ENCODE measurements at regions not wholly inside any gene's neighbourhood (a gene's known extent, or its start where the extent isn't known, plus 50 kb on each side); places are given as distances from the start of the nearest gene placed in this dataset.

DNA sequence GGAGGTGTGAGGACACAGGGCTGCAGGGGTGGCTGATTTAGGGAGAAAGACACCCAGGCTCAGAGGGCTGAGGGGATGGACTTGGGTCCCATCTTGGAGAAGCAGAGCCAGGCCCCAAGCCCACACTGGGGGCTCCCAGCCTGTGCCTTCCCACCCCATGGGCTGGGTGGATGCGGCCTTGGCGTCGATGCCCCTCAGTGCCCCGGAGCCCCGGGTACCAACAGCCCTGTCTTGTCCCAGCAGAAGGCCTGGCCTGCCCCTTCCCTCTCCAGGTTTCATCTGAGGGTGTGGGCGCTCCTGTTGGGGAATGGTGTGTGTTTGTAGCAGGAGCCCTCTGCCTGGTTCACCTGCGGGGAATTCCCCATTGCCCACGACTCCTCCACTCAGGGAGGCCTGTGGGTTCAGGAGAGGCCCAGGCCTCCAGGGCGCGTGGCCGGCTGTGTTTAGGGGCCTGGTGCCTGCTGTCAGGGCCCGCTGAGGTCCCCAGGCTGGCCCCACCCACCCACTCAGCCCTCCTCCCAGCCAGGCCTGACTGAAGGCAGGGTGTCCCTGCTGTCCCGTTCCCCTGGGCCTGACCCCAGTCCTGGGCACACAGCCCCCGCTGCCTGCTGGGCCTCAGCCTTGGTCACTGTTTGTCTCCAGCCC lies 51.1 kb upstream of the BEGAIN start:
- DNase-seq, result no peak

GRCh38 chr14:100639280-100639679 lies 52.1 kb upstream of the BEGAIN start:
- DNase-seq, result no peak

- DNase-seq, result peak; percentile 51
These were observed 53.5 kb upstream of the BEGAIN start for GRCh38 chr14:100640471-100641273.

DNA sequence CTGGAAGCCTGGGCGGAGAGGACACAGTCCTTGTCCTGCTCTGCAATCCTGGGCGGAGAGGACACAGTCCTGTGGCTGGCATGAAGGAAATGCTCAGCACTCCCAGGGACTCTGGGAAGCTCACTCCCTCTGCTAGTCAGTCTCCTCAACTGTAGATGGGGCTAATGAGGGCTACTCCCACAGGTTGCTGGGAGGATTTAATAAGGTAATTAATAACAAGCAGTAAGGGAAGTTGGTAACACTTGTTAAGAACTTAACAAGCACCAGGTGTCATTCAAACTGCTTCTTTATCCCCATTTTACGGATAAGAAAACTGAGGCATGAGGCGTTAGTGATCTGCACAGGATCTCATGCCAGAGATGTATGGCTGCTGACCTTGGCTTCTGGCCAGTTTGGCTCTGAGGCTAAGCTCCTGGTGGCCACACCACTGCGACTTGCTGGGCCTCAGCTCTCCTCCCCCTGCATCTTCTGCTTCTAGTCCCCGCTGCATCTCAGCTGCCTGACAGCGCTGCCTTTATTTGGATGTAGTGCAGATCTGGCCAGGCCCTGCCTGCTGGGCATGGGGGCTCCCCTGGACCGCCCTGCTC lies 54.1 kb upstream of the BEGAIN start:
- DNase-seq, result no peak

- no peak for DNase-seq
These were observed 56.2 kb upstream of the BEGAIN start for GRCh38 chr14:100643426-100643825.

DNA sequence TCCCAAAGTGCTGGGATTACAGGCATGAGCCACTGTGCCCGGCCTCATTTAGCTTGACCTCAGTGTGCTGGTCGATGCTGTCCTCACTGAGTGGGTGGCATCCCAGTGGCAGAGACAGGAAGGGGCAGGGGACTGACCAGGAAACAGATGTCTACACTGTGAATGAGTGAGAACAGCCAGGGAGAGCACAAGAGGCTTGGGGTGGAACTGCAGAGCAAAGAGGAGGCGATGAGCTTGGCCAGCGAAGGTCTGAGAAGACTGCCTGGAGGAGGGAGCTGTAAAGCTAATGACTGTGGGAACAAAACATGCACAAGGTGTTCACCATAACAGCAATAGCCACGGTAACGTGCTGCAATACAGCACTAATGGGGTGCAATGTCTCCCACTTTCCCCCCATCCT lies 57.2 kb upstream of the BEGAIN start:
- DNase-seq, result no peak

DNA sequence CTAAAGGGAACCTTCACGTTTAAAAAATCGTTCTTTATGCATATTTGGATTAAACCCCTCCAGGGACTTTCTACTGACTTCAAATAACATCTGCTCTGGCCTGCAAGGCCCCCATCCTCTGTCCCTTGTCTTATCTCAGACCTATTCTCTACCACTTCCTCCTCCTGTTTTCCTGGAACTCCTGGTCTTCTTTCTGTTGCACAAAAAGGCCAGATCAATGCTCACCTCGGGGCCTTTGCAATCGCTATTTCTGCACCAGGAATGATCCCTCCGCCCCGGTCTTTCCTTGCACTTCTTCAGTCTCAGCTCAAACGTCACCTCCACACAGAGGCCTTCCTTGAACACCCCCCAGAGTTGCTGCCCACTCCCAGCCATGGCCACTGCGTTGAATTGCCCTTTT lies 57.6 kb upstream of the BEGAIN start:
- DNase-seq, result no peak

GRCh38 chr14:100645196-100645981 lies 58.2 kb upstream of the BEGAIN start:
- peak; percentile 84 for DNase-seq

GRCh38 chr14:100645982-100646314 lies 58.7 kb upstream of the BEGAIN start:
- DNase-seq, result no peak

DNA sequence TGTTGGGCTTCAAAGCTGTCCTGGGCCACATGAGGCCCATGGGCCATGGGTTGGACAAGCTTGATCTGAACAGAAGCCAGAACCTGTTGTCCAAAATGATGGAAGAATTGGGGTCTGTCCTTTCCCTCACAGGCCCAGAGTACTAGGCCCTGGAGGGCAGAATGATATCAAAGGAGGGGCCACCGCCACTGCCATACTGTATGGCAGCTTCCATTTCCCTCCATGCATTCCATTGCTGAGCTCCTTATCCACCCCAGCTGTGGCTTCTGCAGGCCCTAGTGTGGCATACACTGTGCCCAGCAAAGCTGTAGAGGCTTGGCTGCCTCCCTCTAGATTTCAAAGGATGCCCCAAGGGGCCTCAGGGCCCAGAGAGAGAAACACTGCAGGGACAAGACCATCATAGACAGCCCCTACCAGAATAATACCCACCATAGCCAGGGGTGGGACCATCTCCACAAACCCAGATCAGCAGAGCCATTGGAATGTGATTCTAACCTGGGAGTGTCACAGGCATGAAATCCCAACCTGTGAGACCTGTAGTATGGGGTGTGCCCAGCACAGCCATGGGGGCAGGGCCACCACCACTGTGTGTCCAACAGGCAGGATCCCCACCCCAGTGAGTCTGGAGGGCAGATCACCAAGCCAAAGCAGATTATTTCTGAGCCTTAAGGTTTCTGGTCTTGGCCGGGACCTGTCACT lies 61.4 kb upstream of the BEGAIN start:
- no peak for DNase-seq

GRCh38 chr14:100649173-100649519 lies 61.9 kb upstream of the BEGAIN start:
- DNase-seq, result no peak

DNA sequence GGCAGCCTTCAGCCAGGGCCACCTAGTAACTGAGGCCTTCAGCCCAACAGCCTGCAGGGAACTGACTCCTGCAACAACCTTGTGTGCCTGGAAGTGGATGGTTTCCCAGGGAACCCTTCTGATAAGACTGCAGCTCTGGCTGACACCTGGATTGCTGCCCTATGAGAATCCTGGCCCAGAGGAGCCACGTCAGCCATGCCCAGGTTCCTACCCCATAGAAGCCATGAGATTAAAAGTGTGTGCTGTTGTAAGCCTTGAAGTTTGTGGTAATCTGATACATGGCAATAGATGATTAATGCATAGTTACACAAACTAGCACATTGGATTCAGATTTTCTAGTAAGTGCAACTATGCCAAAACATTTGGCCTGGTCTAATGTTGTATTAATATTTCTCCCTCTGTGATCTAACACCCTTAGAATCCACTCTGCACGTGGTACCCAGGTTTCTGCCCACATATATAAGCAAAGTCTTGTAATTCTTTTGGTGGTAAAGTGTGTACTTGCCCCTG lies 64.8 kb upstream of the BEGAIN start:
- DNase-seq, result no peak

GRCh38 chr14:100652744-100653143 lies 65.5 kb upstream of the BEGAIN start:
- no peak for DNase-seq

DNA sequence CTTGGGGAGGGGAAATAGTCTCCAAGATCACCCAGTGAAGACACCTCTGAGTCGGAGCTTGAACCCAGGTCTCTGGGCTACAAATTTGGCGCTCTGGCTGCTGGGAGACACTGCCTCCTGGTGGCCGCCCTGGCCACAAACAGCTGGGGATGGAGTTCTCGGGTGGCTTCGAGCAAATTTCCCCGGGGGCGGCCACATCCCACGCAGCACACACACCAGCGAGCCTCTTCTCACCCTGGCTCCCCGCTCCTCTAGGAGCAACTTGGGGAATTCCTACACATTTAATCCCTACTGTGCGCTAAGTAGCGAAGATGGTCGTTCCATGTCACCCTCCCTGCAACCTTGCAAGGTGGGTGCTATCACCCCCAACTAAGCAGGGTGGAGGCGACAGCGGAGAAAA lies 66.2 kb upstream of the BEGAIN start:
- DNase-seq, result peak; percentile 25

GRCh38 chr14:100654025-100654813 lies 67.0 kb upstream of the BEGAIN start:
- no peak for DNase-seq

DNA sequence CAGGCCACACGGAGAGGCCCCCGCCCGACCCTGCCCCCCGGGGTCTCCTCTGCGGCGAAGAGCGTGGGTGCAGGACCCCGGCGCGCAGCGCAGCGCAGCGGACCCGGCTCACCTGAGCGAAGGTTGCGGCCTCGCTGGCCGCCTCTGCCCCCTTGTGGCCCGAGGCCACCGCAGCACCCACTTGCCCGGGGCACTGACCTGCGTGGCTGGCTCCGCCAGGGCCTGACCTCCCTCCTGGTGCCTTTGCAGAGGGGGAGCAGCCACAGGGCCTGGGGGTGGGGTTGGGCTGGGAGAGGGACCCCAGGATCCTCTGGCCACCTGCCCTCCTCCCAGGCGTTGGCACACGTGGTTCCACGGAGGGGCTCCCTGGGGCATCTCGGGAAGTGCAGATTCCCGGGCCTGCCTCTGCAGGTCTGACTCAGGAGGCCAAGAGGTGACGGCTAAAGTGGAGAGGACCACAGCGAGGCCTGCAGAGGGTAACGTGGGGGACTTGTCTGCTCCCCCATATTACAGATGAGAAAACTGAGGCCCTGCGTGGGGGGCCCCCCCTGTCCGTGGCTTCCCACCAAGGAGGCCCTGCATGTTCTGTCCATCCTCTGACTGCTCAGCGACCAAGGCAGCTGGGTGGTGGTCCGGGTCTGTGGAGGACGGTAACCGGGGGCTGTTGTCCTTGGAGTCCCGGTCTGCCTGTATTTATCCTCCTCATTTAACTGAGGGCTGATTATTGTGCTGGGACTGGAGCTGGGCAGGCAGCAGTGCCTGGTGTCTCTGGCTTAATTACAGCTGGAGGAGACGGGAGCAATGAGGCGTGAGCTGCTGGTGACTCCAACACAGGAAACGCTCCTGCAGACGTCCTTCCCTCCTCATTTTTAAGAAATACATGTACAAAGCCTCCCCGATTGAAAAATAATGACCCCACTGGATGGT lies 67.9 kb upstream of the BEGAIN start:
- DNase-seq, result peak; percentile 40

- no peak for DNase-seq
These were observed 68.5 kb upstream of the BEGAIN start for GRCh38 chr14:100655741-100656085.

DNA sequence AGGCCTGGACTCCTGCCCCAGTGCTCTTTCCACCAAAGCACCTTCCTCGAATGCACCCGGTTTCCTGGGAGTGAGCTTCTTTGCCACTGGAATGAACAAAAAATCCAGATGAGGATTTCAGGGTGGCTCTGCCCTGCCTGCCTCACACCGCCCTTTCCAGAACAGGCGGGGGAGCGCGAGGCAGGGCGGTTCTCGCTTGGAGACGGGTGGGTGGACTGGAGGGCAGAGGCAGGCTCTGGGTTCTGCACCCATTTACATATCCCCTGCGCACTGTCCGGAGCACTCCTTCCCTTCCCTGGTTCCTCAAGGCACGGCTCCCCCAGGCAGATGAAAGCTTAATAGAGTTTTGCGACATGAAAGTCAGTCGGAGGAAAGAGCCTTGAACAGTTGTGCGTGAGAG lies 69.7 kb upstream of the DLK1 start:
- DNase-seq, result no peak

DNA sequence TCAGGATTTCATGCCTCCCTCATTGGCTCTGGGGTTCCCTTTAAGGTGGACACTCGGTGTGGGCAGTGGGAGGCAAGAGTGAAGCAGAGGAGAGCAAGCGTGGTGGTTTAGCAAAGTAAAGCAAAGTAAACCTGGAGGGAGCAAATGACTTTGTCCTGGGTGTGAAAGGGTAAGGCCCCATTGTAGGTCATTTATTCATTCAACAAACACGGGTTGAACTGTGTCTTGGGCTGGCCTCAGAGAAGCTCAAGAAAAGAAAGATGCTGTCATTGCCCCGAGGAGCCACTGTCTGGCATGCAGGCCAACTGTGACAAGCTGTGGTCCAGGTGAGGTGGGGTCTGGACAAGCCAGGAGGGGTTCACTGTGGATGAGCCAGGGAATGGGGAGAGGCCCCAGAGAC lies 68.9 kb upstream of the DLK1 start:
- DNase-seq, result no peak

DNA sequence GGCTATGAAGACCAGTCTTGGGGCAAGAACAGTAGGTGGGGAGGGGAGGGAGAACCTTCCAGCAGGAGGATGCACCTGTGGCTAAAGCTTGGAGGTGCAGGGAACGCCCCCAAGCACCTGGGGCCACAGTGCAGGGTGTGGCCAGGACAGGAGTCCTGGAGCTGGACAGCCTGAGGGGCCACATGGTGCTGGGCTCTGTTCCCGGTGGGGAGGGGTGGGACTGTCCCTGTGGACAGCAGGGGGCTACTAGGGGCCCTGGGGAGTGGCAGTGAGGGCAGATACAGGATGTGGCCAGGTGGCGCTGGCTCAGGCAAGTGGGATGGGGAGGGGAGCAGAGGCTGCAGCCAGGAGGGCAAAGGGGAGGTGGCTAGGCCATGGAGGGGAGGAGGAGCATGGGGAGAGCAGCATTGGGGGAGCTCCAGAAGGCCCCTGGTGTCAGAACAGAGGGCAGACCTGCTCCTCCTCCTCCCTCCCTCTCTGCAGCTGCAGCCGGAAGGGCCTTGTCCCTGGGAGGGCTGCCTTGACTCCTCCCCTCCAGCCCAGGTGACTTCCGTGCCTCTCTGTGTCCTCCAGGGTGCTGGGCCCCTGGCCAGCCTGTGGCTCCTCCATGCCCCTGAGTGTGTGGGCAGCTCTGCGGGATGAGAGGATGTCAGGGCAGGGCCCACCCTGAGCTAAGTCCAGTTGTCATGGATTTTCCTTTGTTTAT lies 68.4 kb upstream of the DLK1 start:
- no peak for DNase-seq

Data from activated naive CD4-positive, alpha-beta T cell treated with anti-CD3 and anti-CD28 coated beads, Interleukin-2, amount 50 U/mL, for 16 hours (primary cell).